ENCODE measurements at regions not wholly inside any gene's neighbourhood (a gene's known extent, or its start where the extent isn't known, plus 50 kb on each side); places are given as distances from the start of the nearest gene placed in this dataset.
A peak's percentile ranks its signal among the peaks of the same experiment; 100 is the strongest.
"Not testable (repeated sequence)": the region's sequence is repeated elsewhere in the genome, so short reads cannot be mapped to it uniquely, and the experiment has no call there.

DNA sequence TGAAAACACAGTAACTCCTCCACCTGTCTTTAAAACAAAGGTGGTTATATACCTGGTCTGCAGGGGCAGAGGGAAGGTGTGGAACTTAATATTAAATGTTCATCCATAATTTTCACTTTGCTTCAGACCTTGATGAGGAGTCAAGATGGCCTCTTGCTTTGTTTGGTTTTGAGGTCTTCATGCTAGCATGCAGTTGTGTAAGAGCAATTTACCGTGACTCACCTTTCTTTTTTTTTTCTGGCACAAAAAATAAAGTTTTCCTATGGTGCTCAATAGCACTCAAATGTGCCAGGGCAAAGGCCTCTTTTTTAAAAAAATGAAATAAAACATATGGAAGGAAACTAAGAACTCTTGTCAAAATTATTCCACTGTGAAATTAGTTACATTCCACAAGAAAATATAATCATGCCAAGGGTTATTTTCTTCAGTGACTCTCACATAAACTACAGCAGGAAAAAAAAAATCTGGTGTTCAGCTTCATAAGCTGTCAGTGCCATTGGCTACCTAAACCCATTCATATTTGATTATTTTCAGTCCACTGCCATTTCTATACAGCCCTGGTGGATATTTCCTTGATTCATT is 128.2 kb downstream of the SLC7A11 start:
- DNase-seq: no peak

DNA sequence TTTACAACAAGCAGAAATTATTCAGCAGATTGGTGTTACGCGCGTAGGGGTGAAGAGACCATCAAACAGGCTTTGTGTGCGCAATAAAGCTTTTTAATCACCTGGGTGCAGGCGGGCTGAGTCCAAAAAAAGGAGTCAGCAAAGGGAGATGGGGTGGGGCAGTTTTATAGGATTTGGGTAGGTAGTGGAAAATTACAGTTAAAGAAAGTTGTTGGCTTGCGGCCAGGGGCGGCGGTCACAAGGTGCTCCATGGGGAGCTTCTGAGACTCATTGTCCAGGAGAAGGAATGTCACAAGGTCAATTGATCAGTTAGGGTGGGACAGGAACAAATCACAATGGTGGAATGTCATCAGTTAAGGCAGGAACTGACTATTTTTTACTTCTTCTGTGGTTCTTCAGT is 129.3 kb downstream of the SLC7A11 start:
- not testable (repeated sequence) for DNase-seq

DNA sequence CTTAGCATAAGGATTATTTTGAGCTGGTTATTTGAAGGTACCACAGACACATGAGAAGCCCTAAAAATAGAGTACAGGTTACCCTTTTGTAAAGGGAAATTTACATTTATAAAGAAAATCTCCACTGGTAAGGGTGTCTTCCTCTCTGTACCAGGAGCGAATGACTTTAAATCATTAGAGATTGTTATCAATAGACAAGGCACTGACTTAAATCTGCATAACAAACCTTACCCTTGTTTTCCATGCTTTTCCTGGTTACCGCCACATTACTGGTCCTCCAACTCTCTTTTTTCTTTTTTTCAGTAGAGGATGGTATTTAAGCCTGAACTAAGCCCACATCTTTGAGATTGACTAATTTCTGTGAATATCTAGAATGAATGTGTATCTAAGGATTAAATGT is 129.8 kb downstream of the SLC7A11 start:
- no peak for DNase-seq

DNA sequence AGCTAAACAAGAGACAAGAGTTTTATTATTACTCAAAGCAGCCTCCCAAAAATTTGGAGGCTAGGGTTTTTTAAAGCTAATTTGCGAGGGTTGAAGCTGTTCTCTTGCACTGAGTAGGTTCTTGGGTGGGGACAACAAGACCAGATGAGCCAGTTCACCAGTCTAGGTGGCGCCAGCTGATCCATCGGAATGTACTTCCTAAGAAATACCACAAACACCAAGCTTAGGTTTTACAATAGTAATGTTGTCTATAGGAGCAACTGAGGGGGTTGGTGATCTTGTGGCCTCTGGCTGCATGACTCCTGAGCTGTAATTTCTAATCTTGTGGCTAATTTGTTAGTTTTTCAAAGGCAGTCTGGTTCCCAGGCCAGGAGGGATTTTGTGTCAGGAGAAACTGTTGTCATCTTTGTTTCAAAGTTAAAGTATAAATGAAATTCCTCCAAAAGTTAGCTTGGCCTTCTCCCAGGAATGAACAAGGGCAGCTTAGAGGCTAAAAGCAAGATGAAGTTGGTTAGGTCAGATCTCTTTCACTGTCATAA is 130.6 kb downstream of the SLC7A11 start:
- DNase-seq: no peak

DNA sequence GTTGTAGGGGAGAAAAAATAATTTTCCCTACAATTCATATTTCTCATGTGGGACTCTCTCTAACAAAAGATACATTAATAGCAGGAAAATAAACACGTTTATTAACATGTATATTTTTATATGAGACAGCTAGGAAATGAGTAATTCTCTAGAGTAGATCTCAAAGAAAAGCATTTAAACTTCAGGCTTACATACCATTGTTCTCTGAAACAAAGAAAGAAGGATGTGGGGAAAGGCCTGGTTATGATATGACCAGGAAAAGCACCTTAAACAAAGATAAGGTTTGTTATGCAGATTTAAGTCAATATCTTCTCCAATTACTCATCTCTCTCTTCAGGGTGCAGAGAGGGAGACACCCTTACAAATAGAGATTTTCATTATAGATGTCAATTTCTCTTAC is 131.3 kb downstream of the SLC7A11 start:
- DNase-seq: no peak

DNA sequence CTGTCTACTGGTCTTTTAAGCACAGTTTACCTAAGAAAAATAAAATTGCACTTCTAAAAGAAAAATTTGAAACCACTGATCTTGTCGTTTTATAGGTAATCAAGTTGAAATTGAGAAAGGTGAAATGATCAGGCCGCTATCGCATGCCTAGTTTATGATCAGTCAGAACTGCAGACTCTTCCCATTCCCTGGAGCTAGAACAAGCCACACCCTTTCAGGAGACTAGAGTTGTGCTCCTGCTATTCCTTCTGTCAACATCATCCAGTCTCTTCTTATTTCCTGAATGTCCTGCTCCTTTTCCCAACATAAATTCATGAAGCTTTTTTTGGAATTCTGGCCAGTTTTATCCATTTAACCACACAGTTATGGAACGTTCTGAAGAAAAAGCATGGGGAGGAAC is 135.1 kb downstream of the SLC7A11 start:
- no peak for DNase-seq

DNA sequence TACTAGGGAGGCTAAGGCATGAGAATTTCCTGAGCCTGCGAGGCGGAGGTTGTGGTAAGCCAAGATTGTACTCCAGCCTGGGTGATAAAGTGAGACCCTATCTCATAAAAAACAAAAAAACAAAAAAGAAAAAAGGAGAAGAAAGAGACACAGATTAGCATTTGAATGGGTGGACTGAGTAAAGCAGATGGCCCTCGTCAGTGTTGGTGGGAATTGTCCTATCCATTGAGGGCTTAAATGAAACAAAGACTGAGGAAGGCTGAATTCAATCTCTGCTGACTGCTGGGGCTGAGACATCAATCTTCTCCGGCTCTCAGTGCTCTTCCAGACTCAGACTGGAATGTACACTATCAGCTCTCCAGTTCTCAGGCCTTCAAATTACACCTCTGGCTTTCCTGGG is 136.8 kb downstream of the SLC7A11 start:
- DNase-seq: no peak

DNA sequence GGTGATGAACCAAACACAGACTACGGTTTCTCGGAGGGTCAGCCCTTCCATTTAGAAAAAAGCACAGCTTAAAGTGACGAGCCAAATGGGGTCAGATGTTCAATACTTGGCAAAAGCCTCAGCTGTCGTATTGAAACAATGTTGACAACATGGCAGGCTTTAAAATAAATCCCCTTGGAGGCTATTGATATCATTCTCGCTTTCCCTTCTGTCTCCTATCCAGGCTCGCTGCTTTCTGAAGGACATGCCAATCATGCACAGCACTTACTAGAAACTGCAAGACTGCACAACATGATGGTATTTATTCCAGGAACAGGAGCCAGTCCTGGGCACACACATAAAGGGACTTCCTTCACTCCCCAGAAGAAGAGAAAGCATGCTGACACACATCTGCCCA is 137.9 kb downstream of the SLC7A11 start:
- DNase-seq: no peak

DNA sequence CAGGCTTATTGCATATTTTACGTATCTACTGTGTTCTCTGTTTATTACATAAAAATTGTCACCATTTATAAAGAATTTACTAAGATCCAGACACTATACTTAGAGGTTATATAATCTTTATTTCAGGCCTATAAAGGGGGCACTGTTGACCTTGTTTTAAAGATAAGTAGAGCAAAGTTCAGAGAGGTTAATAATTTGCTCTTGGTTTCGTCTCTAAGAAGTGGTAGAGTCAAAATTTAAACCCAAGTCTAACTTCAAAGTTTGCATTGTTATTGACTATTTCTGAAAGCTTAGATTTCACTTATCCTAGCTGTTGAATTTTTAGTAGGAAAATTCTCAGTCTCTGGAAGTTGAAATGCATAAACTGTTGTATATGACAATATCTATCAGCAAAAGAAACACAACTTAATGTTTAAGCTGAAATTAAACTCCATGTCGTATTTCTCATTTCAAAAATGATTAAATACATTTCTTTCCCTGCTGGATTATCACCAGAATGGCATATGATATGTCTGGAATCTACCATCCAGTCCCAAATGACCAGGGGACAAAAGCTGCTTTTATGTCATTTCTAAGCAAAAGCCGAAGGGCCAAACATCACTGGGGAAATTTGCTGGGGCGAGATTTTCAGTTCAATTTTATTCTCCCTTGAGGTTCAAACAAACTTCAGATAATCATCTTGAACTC is 138.4 kb downstream of the SLC7A11 start:
- DNase-seq: no peak

DNA sequence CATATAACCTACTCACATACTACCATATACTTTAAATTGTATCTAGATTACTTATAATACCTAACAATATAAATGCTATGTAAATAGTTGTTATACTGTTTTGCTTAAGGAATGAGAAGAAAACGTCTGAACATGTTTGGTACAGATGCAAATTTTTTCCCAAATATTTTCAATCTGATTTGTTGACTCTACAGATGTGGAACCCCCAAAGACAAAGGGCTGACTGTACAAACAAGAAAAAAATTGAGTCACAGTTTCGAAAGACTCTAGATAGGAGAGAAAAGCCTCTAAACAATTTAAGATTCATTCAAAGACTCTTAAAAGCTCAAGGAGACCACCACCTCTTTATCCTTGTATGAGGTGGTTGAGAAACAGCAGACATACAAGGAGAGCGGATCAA is 142.8 kb downstream of the SLC7A11 start:
- no peak for DNase-seq

DNA sequence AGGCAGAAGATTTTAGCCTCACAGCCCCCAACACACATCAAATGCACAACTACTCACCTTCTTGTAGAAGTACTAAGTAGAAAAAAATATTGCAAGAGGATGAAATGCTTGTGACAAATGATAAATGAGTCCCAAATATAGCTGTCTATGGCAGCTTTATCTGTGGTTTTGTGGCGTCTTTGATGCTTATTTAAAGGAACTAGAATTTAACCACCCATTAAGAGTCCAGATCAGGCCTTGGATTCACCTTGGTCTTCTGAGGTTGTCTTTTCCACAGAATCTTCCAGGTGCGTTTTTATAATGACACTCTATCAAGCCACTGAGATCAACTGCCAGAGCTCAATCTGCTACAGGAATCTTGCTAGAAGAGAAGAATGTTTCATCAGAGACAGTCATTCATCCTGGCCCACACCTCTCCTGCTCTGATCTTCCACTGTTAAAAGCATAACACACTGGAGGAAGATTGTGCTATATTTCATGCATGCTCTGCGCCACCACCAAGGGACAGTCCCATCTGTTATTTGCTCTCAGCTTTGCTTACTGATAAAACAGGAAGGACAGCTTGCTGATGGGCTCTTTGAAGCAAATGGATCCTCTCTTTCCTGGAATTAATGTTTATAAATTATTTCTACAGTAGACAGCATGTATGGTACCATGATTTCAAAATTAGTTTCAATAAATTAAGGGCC is 144.1 kb downstream of the SLC7A11 start:
- DNase-seq: no peak

DNA sequence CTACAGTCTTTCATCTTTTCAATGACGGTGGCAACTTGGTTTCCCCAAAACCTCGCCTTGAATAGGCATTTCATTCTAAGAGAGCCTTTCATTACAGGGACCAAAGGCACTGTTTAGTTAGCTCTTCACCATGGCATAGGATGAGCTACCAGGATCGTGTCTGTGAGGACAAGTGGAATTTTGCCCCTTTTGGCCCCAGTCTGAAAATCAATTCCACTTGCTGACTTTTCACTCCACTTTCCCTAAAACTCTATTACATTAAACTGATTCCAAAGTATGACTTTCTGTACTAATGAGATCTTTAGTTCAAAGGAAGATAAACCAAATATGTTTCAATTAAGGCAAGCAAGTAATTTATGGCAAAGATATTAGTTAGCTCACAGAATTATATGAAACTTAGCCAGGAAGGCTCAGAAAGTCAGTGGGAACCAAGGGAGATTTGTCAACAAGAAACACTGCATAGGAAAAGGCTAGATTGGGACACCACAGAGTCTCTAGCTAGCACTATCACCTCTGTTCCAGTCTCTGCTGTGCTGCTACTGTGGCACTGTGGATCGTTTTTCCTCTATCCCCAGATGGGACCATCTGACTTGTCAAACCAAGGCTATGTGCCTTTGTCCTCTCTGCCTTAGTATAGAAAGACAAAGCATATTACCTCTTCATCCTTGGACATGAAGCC is 145.6 kb downstream of the SLC7A11 start:
- no peak for DNase-seq

DNA sequence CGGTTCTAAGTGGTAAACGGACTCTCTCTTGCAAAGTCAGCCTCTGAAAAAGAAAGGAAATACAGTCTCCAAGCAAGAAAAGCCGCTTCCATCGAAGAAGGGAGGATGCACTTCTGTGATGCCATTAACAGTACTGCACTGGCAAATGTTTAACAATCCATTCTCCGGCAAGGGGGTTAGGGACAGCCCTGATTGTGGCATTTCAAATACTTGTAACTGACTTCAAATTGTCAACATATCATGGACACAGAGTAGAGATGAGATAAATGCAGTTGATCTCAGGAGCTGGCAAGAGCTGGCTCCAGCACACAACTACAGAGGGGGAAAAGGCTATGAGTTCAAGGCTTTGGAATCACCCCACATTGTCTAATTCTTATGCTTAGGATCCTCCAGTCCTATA is 146.8 kb downstream of the SLC7A11 start:
- no peak for DNase-seq

DNA sequence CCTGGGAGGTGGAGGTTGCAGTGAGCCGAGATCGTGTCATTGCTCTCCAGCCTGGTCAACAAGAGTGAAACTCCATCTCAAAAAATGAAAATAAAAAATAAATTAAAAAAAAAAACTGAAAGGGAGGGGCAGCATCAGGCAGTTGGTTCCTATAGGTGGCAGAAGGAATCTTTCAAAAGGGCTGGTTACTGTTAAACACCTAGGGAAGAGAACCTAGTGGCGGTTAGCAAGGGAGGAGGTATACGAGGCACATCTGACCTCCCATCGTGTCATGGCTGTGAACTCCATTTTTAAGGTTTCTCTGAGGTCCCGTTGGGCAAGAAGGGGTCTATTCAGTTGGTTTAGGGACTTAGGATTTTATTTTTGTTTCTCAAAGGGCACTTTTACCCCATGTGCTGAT is 150.1 kb downstream of the SLC7A11 start:
- no peak for DNase-seq

DNA sequence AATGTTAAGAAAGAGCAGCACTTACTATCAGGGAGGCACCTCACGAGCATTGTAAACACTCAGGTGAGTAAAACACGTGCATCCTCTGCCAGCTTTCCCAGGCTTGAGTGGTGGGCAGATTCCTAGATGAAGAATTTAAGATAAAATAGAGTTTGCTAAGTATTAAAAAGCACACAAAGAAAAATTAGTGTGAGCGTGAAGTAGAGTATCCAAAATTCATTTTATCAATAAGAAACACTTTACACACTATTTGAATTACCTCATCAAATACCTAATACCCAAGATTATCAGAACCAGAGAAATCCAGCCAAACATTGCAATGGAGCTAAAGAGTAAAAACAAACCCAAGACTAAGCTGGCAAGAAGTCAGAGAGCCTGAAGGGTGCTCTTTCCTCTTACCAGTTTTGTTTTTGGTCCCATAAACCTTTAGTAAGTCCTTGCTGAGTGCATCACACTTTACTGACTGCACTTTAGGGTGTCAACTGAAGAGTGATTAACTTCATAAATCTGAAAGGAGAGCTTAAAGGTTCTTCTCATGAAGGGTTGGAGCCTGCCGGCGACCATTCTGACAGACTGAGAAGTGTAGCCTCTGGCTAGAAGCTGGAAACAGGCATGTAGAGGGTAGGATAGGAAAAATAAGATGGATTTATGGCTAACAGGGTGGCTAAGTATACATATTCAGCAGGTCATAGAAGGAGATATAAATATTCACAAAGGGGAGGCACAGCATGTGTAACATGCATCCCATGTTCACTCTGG is 151.1 kb downstream of the SLC7A11 start:
- DNase-seq: no peak

DNA sequence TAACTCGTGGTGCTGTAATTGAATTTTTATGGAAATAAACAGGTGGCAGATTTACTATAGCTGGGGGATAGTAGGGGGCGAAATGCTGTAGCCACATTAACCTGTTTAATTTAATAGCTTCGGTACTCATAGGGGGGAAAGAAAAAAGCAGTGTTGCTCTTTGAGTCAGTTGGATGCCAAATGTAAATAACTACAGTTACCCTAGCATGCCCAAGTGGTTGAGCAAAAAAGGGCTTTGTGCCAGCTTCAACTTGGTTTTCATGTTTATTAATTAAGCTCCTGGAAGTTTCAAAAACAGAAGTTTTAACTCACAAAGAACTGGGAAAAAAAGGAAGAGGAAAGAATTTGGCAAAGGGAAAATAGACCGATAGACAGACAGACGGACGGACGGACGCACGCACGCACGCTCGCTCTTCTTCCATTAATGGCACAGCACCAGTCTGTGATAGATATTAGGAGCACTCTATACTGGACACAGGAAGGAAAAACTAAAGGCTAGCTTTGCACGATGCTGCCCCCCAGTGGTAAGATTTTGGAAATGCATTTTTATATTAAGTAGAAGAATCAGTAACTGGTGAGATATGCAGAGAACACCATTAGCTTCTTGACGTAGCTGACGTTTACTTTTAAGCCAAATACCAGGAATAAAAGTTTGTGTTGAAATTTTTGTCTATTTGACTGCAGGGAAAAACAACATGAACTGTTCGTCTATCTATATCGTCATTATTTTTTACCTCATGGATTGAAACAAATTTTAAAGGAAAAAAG is 151.8 kb downstream of the SLC7A11 start:
- peak; percentile 10 for DNase-seq

DNA sequence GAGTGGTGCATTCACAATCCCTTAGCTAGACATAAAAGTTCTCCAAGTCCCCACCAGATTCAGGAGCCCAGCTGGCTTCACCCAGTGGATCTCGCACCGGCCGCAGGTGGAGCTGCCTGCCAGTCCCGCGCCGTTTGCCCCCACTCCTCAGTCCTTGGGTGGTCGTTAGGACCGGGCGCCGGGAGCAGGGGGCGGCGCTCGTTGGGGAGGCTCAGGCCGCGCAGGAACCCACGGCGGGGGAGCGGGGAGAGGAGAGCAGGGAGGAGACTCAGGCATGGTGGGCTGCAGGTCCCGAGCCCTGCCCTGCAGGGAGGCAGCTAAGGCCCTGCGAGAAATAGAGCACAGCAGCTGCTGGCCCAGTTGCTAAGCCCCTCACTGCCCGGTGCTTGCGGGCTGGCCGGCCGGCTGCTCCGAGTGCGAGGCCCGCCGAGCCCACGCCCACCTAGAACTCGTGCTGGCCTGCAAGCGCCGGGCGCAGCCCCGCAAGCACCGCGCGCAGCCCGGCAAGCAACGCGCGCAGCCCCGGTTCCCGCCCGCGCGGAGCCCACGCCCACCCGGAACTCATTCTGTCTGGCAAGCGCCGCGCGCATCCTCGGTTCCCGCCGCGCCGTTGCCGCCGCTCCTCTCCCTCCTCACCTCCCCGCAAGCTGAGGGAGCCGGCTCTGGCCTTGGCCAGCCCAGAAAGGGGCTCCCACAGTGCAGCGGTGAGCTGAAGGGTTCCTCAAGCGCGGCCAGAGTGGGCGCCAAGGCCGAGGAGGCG is 153.5 kb downstream of the SLC7A11 start:
- no peak for DNase-seq

DNA sequence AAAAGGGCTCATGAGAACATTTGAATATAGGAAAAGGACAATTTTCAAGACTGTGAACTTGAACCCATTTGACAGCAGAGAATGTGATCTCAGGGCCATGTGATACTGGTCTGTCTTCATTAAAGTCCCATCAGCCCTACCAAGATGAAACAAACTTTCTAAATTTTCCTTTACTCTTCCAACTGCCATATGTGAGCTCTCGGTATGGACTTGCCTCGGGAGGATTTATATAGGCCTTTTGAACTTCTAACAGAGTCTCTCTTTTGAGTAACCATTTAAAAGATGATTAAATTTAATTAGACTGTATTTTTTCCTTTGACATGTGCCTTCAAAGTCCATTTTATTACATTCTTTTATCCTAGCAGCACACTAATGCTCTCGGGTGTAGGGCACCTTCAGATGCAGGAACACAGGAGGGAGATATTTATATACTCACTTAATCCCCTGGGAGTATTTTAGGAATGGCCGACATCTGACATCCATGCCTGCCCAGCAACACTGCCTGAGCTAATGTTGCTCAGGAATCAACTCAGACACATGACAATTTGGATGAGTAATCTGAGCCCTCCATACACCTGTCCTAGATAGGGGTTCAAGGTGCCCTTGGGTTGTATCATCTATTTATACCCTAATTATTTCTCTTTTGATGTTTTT is 155.0 kb downstream of the SLC7A11 start:
- no peak for DNase-seq

DNA sequence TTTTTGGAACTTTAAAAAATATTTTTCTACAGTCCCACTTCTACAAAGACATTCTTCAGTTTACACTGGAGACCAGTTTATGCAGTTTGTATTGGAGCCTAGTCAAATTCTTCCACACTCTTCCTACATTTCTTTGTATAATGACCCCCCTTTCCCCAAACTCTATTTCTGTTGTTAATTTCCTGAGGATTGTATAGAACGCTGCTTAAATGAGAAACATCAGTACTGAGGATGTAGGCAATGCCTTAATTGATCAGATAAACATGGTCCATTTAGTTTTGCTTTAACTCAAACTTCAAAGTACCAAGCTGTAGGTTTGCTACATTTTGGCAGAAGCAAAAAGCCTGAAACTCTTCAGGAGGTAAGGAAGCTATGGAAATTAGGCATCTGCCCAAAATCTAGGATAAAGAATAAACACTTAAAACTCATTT is 155.5 kb downstream of the SLC7A11 start:
- DNase-seq: no peak

DNA sequence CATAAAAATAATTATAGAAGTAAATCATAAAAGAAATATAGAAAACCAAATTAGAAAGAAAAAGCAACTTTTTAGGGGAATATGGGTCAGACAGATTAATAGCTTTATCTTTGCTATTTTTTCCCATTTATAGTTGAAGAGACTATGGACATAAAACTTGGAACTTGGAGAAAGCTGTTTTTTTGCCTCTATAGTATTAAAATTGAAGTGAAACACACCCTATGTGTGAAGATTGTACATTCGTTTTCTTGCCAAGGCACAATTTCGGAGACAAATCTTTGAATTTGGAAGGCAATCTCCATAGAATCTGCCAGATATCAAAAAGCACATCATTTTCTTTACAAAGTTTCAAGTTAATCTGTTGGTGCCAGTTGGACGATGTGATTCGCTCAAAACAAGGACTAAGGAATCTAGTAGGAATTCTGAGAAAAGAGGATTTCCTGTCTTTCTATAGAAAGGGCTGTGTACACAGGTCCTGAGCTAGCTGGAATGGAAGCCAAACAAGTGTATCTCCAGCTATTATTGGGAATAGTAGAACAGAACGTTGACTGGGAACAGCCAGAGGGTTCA is 156.3 kb downstream of the SLC7A11 start:
- no peak for DNase-seq
